Cerebellar nuclear complex (tissue), 1 donor: ENCODE measurements at regions not wholly inside any gene's neighbourhood (a gene's known extent, or its start where the extent isn't known, plus 50 kb on each side); places are given as distances from the start of the nearest gene placed in this dataset.

ENCODE experiments used
- DNase-seq, 2 experiments: peaks; one replicate each; lab custom pipeline; 2025; lab: John Stamatoyannopoulos, UW

DNA sequence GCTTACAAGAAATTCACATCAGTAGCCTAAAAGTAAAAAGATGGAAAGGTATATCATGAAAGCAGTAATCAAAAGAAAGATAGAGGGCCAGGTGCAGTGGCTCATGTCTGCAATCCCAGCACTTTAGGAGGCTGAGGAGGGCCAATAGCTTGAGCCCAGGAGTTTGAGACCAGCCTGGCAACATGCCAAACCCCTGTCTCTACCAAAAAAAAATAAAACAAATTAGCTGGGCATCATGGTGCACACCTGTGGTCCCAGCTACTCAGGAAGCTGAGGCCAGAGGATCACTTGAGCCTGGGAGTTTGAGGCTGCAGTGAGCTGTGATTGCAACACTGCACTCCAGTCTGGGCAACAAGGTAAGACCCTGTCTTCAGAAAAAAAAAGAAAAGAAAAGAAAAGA, 55.5 kb downstream of the GSPT2 start:
- DNase-seq = no peak

DNA sequence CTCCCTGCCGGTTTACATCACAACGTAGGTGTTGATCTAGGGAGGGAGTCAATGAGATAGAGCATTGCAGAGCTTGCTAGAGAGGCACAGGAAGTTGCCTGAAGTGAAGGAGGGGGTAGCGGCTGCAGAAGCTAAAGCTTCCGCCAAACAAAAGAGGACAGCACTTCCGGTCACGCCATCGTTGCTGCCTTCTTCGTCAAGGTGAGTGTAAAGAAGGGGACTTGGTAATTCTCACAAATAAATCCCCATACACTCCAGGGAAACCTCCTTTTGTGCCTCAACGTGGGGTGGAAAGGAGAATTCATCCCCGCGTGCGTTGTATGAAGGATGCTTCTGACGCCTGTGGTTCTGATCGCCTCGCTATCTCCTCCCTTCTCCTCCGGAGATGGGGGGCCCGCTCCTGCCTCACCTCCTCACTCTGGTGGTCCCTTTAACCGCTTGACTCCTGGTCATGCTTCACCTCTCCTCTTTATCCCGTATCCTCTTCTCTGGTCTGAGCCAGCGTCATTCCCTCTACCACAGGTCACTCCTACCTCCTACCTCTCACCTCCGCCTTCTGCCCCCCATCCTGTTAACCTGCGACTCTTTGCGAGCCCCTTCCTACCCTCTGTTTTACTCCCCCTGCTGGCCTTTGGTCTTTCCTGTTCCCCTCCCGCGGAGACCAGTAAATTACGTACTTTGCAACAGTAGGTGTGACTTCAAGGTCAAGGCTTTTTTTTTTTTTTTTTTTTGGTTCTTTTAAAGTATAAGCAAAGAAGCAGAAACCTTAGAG, 59.9 kb downstream of the GSPT2 start:
- peak in 1 of 2 experiments; percentile 5 for DNase-seq

DNA sequence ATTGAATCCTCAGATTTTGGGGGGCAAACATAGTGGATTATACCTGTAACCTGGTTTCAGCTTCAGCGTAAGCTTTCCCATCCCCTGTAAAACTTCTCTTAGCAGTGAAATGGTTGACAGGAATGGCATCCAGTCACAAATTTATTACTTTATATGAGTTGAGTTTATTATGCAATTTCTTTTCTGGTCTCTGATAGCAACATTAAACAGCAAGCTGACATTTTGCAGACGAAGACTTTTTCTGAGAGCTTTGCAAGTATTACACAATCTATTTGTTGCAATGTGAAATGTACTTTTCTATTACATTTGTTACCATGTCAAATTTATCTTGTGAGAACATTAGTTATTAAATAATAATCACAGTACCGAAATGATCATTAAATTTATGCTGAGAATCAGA, 60.6 kb downstream of the GSPT2 start:
- no peak for DNase-seq

DNA sequence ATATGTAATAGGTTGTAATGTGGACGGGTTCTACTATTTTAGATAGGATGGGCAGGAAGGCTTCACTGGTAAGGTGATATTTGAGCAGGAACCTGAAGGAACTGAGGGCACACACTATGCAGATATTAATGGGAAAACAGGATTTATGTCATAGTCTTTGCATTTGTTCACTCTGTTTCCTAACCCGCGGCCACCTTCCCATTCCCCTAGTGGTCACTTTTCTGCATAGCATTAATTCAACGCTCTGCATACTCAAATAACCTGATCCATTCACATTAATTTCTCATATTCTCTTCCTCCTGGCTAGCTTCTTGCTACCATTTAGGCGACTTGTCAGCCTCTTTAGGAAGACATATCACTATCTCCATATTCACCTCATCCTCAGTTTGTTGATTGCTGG, 61.5 kb downstream of the GSPT2 start:
- no peak for DNase-seq

DNA sequence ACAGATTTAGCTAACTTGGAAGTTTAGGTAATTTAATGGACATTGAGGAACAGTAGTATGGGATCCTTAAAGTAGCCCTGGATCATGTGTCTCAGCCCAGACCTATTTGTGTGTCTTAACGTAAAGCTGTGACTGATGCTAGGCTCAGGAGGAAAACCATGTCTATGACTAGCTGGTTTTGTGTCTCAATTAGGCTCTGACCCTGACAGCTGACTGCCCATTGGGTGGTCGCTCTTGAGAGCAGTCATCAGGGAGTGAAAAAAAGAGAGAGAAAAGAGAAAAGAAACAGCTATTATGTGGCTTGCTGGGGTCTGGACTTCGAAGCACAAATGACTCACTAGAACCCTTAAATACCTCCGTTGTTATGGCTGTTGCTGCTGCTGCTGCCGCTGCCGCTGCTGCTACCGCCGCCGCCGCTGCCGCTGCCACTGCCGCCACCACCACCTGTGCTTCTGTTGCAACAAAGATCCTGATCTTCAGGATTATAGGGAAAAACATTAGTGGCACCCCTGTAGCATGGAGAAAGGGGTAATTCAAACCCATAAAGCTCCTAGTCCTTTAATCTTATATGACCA, 70.7 kb downstream of the GSPT2 start:
- DNase-seq = no peak

DNA sequence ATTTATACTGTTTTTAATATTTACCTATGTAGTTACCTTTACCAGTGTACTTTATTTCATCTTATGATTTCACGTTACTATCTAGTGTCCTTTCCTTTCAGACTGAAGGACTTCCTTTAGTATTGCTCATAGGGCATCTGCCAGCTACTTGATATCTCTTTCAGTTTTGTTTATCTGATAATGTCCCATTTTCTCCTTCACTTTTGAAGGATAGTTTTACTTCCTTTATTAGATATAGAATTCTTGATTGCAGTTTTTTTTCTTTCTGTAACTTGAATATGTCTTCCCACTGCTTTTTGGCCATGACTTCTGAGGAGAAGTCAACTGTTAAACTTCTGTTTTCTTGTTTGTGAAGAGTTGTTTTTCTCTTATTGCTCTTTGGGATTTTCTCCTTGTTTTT, 69.4 kb upstream of the MAGED1 start:
- no peak for DNase-seq

DNA sequence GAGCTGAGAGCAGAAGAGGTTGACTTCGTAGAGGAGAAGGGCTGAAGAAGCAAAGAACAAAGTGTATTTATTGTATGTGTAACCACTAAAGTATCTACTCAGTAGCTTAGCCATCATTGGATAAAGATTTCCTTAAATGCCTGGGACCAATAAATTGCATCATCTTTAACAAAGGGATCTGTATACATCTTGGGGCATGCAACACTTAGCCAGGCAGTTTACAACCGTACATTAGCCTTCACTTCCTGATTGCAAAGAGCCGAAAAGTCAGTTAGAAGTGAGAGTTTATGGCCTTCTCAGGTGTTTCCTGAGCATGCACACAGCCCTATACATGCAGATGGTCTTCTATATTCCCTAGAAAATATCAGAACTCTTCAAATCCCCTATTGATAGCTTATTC, 68.0 kb upstream of the MAGED1 start:
- no peak for DNase-seq

DNA sequence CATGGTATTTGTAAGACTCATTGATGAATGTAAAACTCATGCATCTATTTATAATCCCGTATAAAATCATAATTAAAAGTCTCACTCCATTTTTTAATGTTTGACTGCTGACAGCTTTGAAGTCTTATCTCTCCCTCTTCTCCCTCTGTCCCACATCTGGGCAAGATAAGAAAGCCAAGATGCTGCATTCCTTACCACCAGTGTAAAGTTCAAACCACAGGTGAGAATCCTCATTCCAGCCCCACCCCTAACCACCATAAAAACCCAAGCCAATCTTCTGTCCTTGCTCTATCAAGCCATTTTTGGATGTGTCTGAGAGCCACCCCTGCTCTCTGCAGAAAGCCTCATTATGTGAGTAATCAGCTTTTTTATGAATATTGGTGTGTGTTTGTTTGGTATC, 59.3 kb upstream of the MAGED1 start:
- DNase-seq = no peak

DNA sequence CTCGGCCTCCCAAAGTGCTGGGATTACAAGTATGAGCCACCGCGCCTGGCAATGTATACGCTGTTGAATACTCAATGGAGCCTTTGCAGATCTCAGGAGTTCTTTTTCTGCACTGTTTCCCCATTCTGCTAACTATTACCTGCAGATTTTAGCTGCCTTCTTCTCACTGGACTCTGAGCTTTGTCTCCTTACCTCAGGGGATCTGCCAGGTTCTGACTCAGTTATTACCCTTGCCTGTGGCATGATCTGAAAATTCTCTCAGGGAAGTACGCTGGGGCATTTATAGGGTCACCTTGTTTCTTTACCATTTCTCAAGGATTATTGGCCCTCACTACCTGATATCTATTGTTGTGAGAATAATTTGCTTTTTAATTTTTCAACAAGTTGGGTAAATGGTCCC, 56.6 kb upstream of the MAGED1 start:
- no peak for DNase-seq

DNA sequence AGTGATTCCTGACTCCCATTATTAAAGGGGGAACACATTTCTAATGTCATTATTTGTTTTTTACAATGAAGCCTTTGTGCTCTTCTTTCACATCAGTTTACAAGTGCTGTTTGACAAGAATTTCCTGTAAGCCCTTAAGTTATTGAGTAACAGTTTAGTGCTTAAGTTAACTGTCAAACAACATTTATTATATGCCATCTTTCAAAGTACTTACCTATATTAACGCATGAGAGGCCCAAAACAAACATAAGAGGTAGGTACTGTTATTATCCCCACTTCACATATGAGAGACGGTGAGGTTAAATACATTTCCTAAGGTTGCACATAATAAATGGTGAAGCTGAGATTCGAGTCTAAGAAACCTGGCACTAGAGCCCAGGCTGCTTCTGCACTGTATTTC, 56.0 kb upstream of the MAGED1 start:
- no peak for DNase-seq

DNA sequence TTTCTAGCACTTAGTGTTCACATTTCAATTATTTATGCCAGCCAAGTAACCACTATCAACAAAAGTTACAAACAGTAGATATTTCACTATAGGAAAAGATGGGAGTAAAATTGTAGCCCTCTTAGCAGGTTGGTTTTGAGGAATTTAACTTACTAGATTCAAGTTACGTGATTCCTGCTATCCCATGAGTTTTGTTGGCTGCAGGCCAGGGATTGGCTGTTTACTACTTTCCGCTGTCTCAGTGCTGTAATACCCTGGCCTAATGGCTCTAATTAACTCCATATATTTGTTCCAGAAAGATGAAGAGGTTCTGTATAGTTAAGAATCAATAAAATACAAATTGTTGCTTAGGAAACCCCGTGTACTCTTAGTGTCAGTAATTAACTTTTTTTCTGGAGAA, 55.5 kb upstream of the MAGED1 start:
- no peak for DNase-seq
